ENCODE measurements at regions not wholly inside any gene's neighbourhood (a gene's known extent, or its start where the extent isn't known, plus 50 kb on each side); places are given as distances from the start of the nearest gene placed in this dataset.

GRCh38 chr12:18813753-18814152, 75.8 kb downstream of the CAPZA3 start:
- H3K9me1 ChIP-seq (ENCODE audit: insufficient read depth, low read length), result no peaks in the 10 kb centered on the region
- H3K79me1 ChIP-seq (ENCODE audit: low read depth in 1 of 2, low read length in 2 of 2), result no peaks in the 10 kb centered on the region
- ChIA-PET CTCF (no interaction called here), POLR2A (ENCODE audit: unreplicated experiment) (no interaction called here)
- H2BK20ac ChIP-seq (ENCODE audit: low read depth, low read length), result no peak overlapping the region
- no peaks in the 10 kb centered on the region for H3K27me3 ChIP-seq (ENCODE audit: control insufficient read depth, insufficient read depth, low read length)
- no TSS peak for BruUV-seq (replicated peaks)
- ATAC-seq (ENCODE audit: low read depth) (no peak), DNase-seq (no peak)
- no peaks in the 10 kb centered on the region for H4K20me1 ChIP-seq (ENCODE audit: insufficient read depth, low read length)
- no peak overlapping the region for H2BK5ac ChIP-seq (ENCODE audit: low read depth, low read length, poor library complexity, severe bottlenecking)
- no peak overlapping the region for H3K56ac ChIP-seq (ENCODE audit: extremely low read depth, insufficient read depth, low read length)
- intact Hi-C loops (cut with micrococcal nuclease), result no loop called here
- no peak overlapping the region for H3K23ac ChIP-seq (ENCODE audit: low read depth, low read length)
- H2BK120ac ChIP-seq (ENCODE audit: low read depth, low read length), result no peak overlapping the region
- H3K4ac ChIP-seq (ENCODE audit: low read depth, low read length), result no peak overlapping the region
- H3K14ac ChIP-seq (replicated peaks; ENCODE audit: low read depth, low read length), result no peak overlapping the region
- no peak overlapping the region for H4K8ac ChIP-seq (ENCODE audit: low read depth in 2 of 2, low read length in 2 of 2)
- H2AFZ ChIP-seq (replicated peaks; ENCODE audit: low read length, poor library complexity), result no peak overlapping the region
- no peak overlapping the region for H3K9ac ChIP-seq (ENCODE audit: low read depth, low read length)
- H2AK5ac ChIP-seq (ENCODE audit: low read depth, low read length), result no peak overlapping the region
- no peaks in the 10 kb centered on the region for H3K9me3 ChIP-seq (ENCODE audit: control insufficient read depth, insufficient read depth, low read length)
- no peak overlapping the region for H3K27ac ChIP-seq (ENCODE audit: insufficient read depth, low read length)
- no peak for TF ChIP-seq CTCF (conservative IDR thresholded peaks at IDR 0.05; ENCODE audit: low read depth, low read length)
- no peak for TF ChIP-seq ELK1 (IDR thresholded peaks at IDR 0.05; ENCODE audit: borderline replicate concordance, low read depth, low read length)
- no peak for TF ChIP-seq USF2 (IDR thresholded peaks at IDR 0.05; ENCODE audit: low read depth, low read length)
- TF ChIP-seq RFX5 (IDR thresholded peaks at IDR 0.05; ENCODE audit: low read depth, low read length), result no peak
- TF ChIP-seq RCOR1 (IDR thresholded peaks at IDR 0.05; ENCODE audit: insufficient replicate concordance, low read length), result no peak
- TF ChIP-seq RAD21 (IDR thresholded peaks at IDR 0.05; ENCODE audit: low read length), result no peak
- no peak for TF ChIP-seq POLR2A (IDR thresholded peaks at IDR 0.05; ENCODE audit: low read depth, low read length)
- TF ChIP-seq MAFK (IDR thresholded peaks at IDR 0.05; ENCODE audit: low read depth, low read length), result no peak
- no peak for TF ChIP-seq MXI1 (IDR thresholded peaks at IDR 0.05; ENCODE audit: borderline replicate concordance, low read depth, low read length)
- no peak for TF ChIP-seq BHLHE40 (IDR thresholded peaks at IDR 0.05; ENCODE audit: low read depth, low read length)
- TF ChIP-seq CHD1 (IDR thresholded peaks at IDR 0.05; ENCODE audit: low read depth, low read length), result no peak
- TF ChIP-seq SMC3 (IDR thresholded peaks at IDR 0.05; ENCODE audit: low read depth, low read length), result no peak
- H4K5ac ChIP-seq (ENCODE audit: low read depth, low read length), result no peak overlapping the region
- H3K4me2 ChIP-seq (ENCODE audit: low read depth, low read length), result no peak overlapping the region
- no peak overlapping the region for H3K4me3 ChIP-seq (ENCODE audit: insufficient read depth, low read depth, low read length)
- in situ Hi-C loops (cut with MboI; ENCODE audit: low sequenced_read_pairs), result no loop called here
- no peaks in the 10 kb centered on the region for H3K36me3 ChIP-seq (ENCODE audit: control insufficient read depth, insufficient read depth, low read length)
- H3K4me1 ChIP-seq (ENCODE audit: control insufficient read depth, insufficient read depth, low read length), result no peaks in the 10 kb centered on the region
- H4K91ac ChIP-seq (ENCODE audit: insufficient read depth, low read depth, low read length), result no peak overlapping the region
- no peak overlapping the region for H2AK9ac ChIP-seq (replicated peaks; ENCODE audit: low read depth, low read length, poor library complexity)
- H3K18ac ChIP-seq (ENCODE audit: low read depth, low read length), result no peak overlapping the region
- dilution Hi-C loops (cut with HindIII; ENCODE audit: low sequenced_read_pairs, unreplicated experiment), result no loop called here
- no CpG with 5 or more reads among the region's 2 CpGs for WGBS, 2 experiments (ENCODE audit: extremely low coverage in 2 of 2, insufficient read length in 1 of 2)
- no peak overlapping the region for H2BK15ac ChIP-seq (ENCODE audit: low read depth, low read length)

Data from IMR-90 (cell line).